GM12878 (cell line): ENCODE measurements at regions not wholly inside any gene's neighbourhood (a gene's known extent, or its start where the extent isn't known, plus 50 kb on each side); places are given as distances from the start of the nearest gene placed in this dataset.

ENCODE experiments used
- CBX3 ChIP-seq: fragments of 200-600 bp; sonication (generic); IDR thresholded peaks from 2 replicates; pipeline ENCODE4 v1.6.1; 2016; ENCODE audit warnings: low read depth, borderline replicate concordance
- EP300 ChIP-seq, 2 experiments: fragments of 150-350 bp in 1 of 2; IDR thresholded peaks; 2 replicates each; pipeline ENCODE4 v1.6.1; 2011 to 2012; ENCODE audit warnings: low read depth in 2 of 2, low read length in 2 of 2, borderline replicate concordance in 1 of 2, improper control_type of control experiment in 1 of 2, inconsistent platforms in 1 of 2; ENCODE audit not compliant: control insufficient read depth in 1 of 2
- MAX ChIP-seq: IDR thresholded peaks from 2 replicates; pipeline ENCODE4 v1.6.1; 2012; ENCODE audit warnings: low read depth, low read length, improper control_type of control experiment
- SUZ12 ChIP-seq: fragments of 200-600 bp; sonication (generic); IDR thresholded peaks from one replicate; pipeline ENCODE4 v1.6.1; 2018; ENCODE audit warnings: antibody characterized with exemption, mild to moderate bottlenecking; ENCODE audit not compliant: unreplicated experiment
- TAF1 ChIP-seq: IDR thresholded peaks from 2 replicates; pipeline ENCODE4 v1.6.1; 2011; ENCODE audit warnings: mild to moderate bottlenecking, low read depth, low read length, borderline replicate concordance
- TCF12 ChIP-seq: IDR thresholded peaks from 2 replicates; pipeline ENCODE4 v1.6.1; 2011; ENCODE audit warnings: low read depth, mild to moderate bottlenecking, low read length

- TF ChIP-seq CBX3 (no peak), TCF12 (no peak), TAF1 (no peak), EP300 (IDR thresholded peaks at IDR 0.05; ENCODE audit: borderline replicate concordance in 1 of 2, control insufficient read depth in 1 of 2, low read depth in 2 of 2, low read length in 2 of 2) (no peak), MAX (no peak), SUZ12 (no peak)
Measured at GRCh38 chr16:51834133-51834532, 683.1 kb upstream of the SALL1 start.
